Smooth muscle cell (in vitro differentiated cells): ENCODE measurements at regions not wholly inside any gene's neighbourhood (a gene's known extent, or its start where the extent isn't known, plus 50 kb on each side); places are given as distances from the start of the nearest gene placed in this dataset.

Experiments
- DNase-seq: peaks from one replicate; lab custom pipeline; 2025; ENCODE audit not compliant: unreplicated experiment; lab: John Stamatoyannopoulos, UW
- H2AFZ ChIP-seq: fragments of 200-600 bp; sonication (generic); 2 replicates; pipeline ENCODE4 v1.6.0; 2016; ENCODE audit warnings: antibody characterized with exemption, low read depth, mild to moderate bottlenecking
- H3F3A ChIP-seq: fragments of 200-600 bp; sonication (generic); 2 replicates; pipeline ENCODE4 v1.6.0; 2017; ENCODE audit warnings: antibody characterized with exemption, low read depth
- H3K27ac ChIP-seq: fragments of 200-600 bp; sonication (generic); 2 replicates; pipeline ENCODE4 v1.5.1; 2016; ENCODE audit warnings: low read depth, mild to moderate bottlenecking
- H3K27me3 ChIP-seq: fragments of 200-600 bp; sonication (generic); 2 replicates; pipeline ENCODE4 v1.6.1; 2016; ENCODE audit warnings: low read depth, mild to moderate bottlenecking
- H3K36me3 ChIP-seq: fragments of 200-600 bp; sonication (generic); 2 replicates; pipeline ENCODE4 v1.5.1; 2016; ENCODE audit warnings: low read depth
- H3K4me1 ChIP-seq: fragments of 200-600 bp; sonication (generic); 2 replicates; pipeline ENCODE4 v1.5.1; 2016; ENCODE audit warnings: low read depth
- H3K4me2 ChIP-seq: fragments of 200-600 bp; sonication (generic); 2 replicates; pipeline ENCODE4 v1.6.0; 2016; ENCODE audit warnings: mild to moderate bottlenecking
- H3K4me3 ChIP-seq: fragments of 200-600 bp; sonication (generic); 2 replicates; pipeline ENCODE4 v1.5.1; 2016; ENCODE audit warnings: mild to moderate bottlenecking
- H3K79me2 ChIP-seq: fragments of 200-600 bp; sonication (generic); 2 replicates; pipeline ENCODE4 v1.6.0; 2016; ENCODE audit warnings: low read depth, mild to moderate bottlenecking
- H3K9ac ChIP-seq: fragments of 200-600 bp; sonication (generic); 2 replicates; pipeline ENCODE4 v1.6.0; 2016; ENCODE audit warnings: low read depth
- H3K9me3 ChIP-seq: fragments of 200-600 bp; sonication (generic); replicated peaks from 2 replicates; pipeline ENCODE4 v1.5.1; 2016; ENCODE audit warnings: low read depth
- H4K20me1 ChIP-seq: fragments of 200-600 bp; sonication (generic); 2 replicates; pipeline ENCODE4 v1.6.0; 2016; ENCODE audit warnings: low read depth
- CTCF ChIP-seq: fragments of 200-600 bp; sonication (generic); IDR thresholded peaks from 2 replicates; pipeline ENCODE4 v1.5.1; 2017; ENCODE audit warnings: borderline replicate concordance, mild to moderate bottlenecking, antibody characterized with exemption; ENCODE audit not compliant: insufficient read depth, poor library complexity, severe bottlenecking
- WGBS: methylation state at CpG from one replicate; pipeline ENCODE4 v1.1.7; 2016; ENCODE audit warnings: low lambda C conversion rate; 5-methylcytosine and 5-hydroxymethylcytosine counted together

GRCh38 chr12:74337951-74338350 is 199.7 kb upstream of the ATXN7L3B start:
- Histone ChIP-seq H3K36me3 (no peaks in the 10 kb centered on the region), H3K4me2 (no peak overlapping the region), H4K20me1 (no peaks in the 10 kb centered on the region), H3K4me1 (no peaks in the 10 kb centered on the region), H2AFZ (no peak overlapping the region), H3K4me3 (no peak overlapping the region), H3K79me2 (no peaks in the 10 kb centered on the region), H3K9me3 (no peaks in the 10 kb centered on the region), H3K27me3 (no peaks in the 10 kb centered on the region), H3K9ac (no peak overlapping the region), H3F3A (no peaks in the 10 kb centered on the region), H3K27ac (peak overlapping the region; percentile 7)
- no peak for TF ChIP-seq CTCF
- 39% methylated on average over 1 of the region's 1 CpG for WGBS
- DNase-seq: no peak

- TF ChIP-seq CTCF: no peak
- no peaks in the 10 kb centered on the region for H3K27me3 ChIP-seq
- no peaks in the 10 kb centered on the region for H3K4me1 ChIP-seq
- H3K9me3 ChIP-seq: no peaks in the 10 kb centered on the region
- H3K4me3 ChIP-seq: no peak overlapping the region
- no peaks in the 10 kb centered on the region for H3F3A ChIP-seq
- 67% methylated on average over 2 of the region's 2 CpGs for WGBS
- H3K27ac ChIP-seq: peak overlapping the region; percentile 33
- no peak overlapping the region for H2AFZ ChIP-seq
- H3K4me2 ChIP-seq: no peak overlapping the region
- DNase-seq: no peak
- H3K36me3 ChIP-seq: no peaks in the 10 kb centered on the region
- no peaks in the 10 kb centered on the region for H4K20me1 ChIP-seq
- H3K9ac ChIP-seq: peak overlapping the region; percentile 18
- no peaks in the 10 kb centered on the region for H3K79me2 ChIP-seq
Measured at GRCh38 chr12:74339211-74339610, 198.4 kb upstream of the ATXN7L3B start.

GRCh38 chr12:74349925-74350324 is 187.7 kb upstream of the ATXN7L3B start:
- 81% methylated on average over 3 of the region's 3 CpGs for WGBS
- Histone ChIP-seq H3K4me1 (no peaks in the 10 kb centered on the region), H3K9me3 (no peaks in the 10 kb centered on the region), H3K36me3 (no peaks in the 10 kb centered on the region), H3F3A (no peaks in the 10 kb centered on the region), H3K79me2 (no peaks in the 10 kb centered on the region), H3K27ac (no peak overlapping the region), H4K20me1 (no peaks in the 10 kb centered on the region), H3K9ac (no peak overlapping the region), H3K27me3 (no peaks in the 10 kb centered on the region), H2AFZ (no peak overlapping the region), H3K4me2 (no peak overlapping the region), H3K4me3 (no peak overlapping the region)
- TF ChIP-seq CTCF: no peak
- DNase-seq: no peak

- Histone ChIP-seq H3K27ac (no peak overlapping the region), H2AFZ (no peak overlapping the region), H3K4me2 (no peak overlapping the region), H3F3A (no peaks in the 10 kb centered on the region), H3K4me3 (no peak overlapping the region), H3K27me3 (no peaks in the 10 kb centered on the region), H3K4me1 (no peaks in the 10 kb centered on the region), H3K79me2 (no peaks in the 10 kb centered on the region), H3K36me3 (no peaks in the 10 kb centered on the region), H3K9ac (no peak overlapping the region), H4K20me1 (no peaks in the 10 kb centered on the region), H3K9me3 (no peaks in the 10 kb centered on the region)
- 83% methylated on average over 6 of the region's 6 CpGs for WGBS
- TF ChIP-seq CTCF: peak; percentile 24
- no peak for DNase-seq
Measured at GRCh38 chr12:74365178-74365964, 172.3 kb upstream of the ATXN7L3B start.
